A673 (cell line): ENCODE measurements at regions not wholly inside any gene's neighbourhood (a gene's known extent, or its start where the extent isn't known, plus 50 kb on each side); places are given as distances from the start of the nearest gene placed in this dataset.

ENCODE experiments used
- BruUV-seq: library from RNA; stranded (reverse); fragments of 400-500 nt; replicated peaks from 2 replicates; lab custom pipeline; 2021; lab: Mats Ljungman, UMichigan
- CTCF ChIA-PET: fragments of 300-600 bp; sonication (Branson Sonifier 250); formaldehyde crosslinking; loops from one replicate; lab custom pipeline; 2022; ENCODE audit warnings: antibody characterized with exemption; lab: Charles Lee
- POLR2A ChIA-PET: fragments of 300-600 bp; sonication (Branson Sonifier 250); formaldehyde crosslinking; loops from one replicate; lab custom pipeline; 2022; ENCODE audit warnings: antibody characterized with exemption; ENCODE audit not compliant: low non-redundant PET; lab: Charles Lee
- DNase-seq: peaks from one replicate; pipeline ENCODE4 v3.0.0-alpha.2; 2015; ENCODE audit warnings: low spot score
- H3K27ac ChIP-seq: fragments of 200-600 bp; sonication (generic); 2 replicates; pipeline ENCODE4 v1.5.1; 2016; ENCODE audit warnings: mixed run types, low read depth, mild to moderate bottlenecking, mixed read lengths, antibody characterized with exemption, low read length; ENCODE audit not compliant: poor library complexity, severe bottlenecking
- H3K27me3 ChIP-seq: fragments of 200-600 bp; sonication (generic); replicated peaks from 2 replicates; pipeline ENCODE4 v1.6.1; 2017; ENCODE audit warnings: mixed run types, low read depth, mild to moderate bottlenecking, mixed read lengths, antibody characterized with exemption, low read length; ENCODE audit not compliant: insufficient read depth, poor library complexity
- H3K36me3 ChIP-seq: fragments of 200-600 bp; sonication (generic); 2 replicates; pipeline ENCODE4 v1.6.1; 2016; ENCODE audit warnings: mixed run types, mild to moderate bottlenecking, mixed read lengths, antibody characterized with exemption, low read length; ENCODE audit not compliant: insufficient read depth, poor library complexity, severe bottlenecking
- H3K4me1 ChIP-seq: fragments of 200-600 bp; sonication (generic); 2 replicates; pipeline ENCODE4 v1.6.1; 2017; ENCODE audit warnings: mixed run types, mild to moderate bottlenecking, mixed read lengths, antibody characterized with exemption, low read length; ENCODE audit not compliant: insufficient read depth, poor library complexity, severe bottlenecking
- H3K4me3 ChIP-seq: fragments of 200-600 bp; sonication (generic); 2 replicates; pipeline ENCODE4 v1.5.1; 2016; ENCODE audit warnings: low read depth, mixed run types, mild to moderate bottlenecking, mixed read lengths, low read length; ENCODE audit not compliant: poor library complexity, severe bottlenecking
- H3K9me3 ChIP-seq: fragments of 200-600 bp; sonication (generic); 2 replicates; pipeline ENCODE4 v1.6.1; 2016; ENCODE audit warnings: mixed run types, low read depth, mild to moderate bottlenecking, mixed read lengths, antibody characterized with exemption, low read length; ENCODE audit not compliant: poor library complexity, severe bottlenecking
- EZH2 ChIP-seq: fragments of 200-600 bp; sonication (generic); IDR thresholded peaks from 2 replicates; pipeline ENCODE4 v1.6.1; 2017; ENCODE audit warnings: borderline replicate concordance, low read depth, mild to moderate bottlenecking, mixed read lengths, antibody characterized with exemption, low read length; ENCODE audit not compliant: poor library complexity, severe bottlenecking
- intact Hi-C: fragments of 100-400 bp; cut with micrococcal nuclease; formaldehyde crosslinking; loops from one replicate; pipeline ENCODE4 v1.10.0; 2022; ENCODE audit not compliant: unreplicated experiment
- TF ChIP-seq, protein P1 (sequence below): fragments of 300-800, 200-600 bp; sonication (generic); conservative IDR thresholded peaks from 2 replicates; pipeline ENCODE4 v1.5.1; 2017; ENCODE audit warnings: low read depth, mild to moderate bottlenecking, antibody characterized with exemption, low read length, moderate library complexity, mixed read lengths

DNA sequence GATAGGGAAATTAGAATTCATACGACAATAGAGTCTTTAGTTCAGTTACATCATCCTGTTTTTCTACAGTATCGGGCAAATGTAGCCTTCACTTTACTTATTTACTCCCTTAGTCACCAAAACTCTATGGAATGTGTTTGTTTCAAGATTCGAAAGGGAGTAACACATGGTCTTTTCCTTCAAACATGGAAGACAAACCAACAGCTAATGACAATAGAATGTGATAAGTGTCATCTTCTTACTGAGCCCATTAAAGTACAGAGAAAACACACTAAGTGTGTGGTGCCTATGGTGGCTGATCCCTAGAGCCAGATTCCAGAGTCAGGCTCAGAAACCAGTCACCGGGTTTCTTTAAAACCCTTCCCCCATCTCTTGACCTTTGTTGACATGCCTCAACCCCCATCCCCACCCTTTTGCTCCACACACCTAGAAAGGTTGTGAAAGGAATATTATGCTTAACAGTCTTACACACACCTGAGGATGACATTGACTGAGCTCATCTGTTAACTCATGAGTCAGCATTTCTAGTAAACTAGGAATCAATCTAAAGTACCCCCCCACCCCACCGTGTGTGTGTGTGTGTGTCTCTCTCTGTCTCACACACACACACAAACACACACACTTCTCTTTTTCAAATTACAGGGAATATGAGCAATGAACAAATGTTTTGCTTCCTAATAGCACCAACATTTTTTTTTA lies 549.6 kb upstream of the CCDC54 start:
- Histone ChIP-seq H3K27me3 (no peaks in the 10 kb centered on the region), H3K4me3 (no peak overlapping the region), H3K36me3 (no peaks in the 10 kb centered on the region), H3K27ac (peak overlapping the region; percentile 55), H3K9me3 (peaks cover 10% of the 10 kb centered on the region), H3K4me1 (peaks cover 31% of the 10 kb centered on the region)
- TF ChIP-seq, protein P1, sequence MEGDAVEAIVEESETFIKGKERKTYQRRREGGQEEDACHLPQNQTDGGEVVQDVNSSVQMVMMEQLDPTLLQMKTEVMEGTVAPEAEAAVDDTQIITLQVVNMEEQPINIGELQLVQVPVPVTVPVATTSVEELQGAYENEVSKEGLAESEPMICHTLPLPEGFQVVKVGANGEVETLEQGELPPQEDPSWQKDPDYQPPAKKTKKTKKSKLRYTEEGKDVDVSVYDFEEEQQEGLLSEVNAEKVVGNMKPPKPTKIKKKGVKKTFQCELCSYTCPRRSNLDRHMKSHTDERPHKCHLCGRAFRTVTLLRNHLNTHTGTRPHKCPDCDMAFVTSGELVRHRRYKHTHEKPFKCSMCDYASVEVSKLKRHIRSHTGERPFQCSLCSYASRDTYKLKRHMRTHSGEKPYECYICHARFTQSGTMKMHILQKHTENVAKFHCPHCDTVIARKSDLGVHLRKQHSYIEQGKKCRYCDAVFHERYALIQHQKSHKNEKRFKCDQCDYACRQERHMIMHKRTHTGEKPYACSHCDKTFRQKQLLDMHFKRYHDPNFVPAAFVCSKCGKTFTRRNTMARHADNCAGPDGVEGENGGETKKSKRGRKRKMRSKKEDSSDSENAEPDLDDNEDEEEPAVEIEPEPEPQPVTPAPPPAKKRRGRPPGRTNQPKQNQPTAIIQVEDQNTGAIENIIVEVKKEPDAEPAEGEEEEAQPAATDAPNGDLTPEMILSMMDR: no peak
- TF ChIP-seq EZH2: no peak
- intact Hi-C loops: loop anchor here (10.0 kb wide), 1 partner anchor 237 kb away; no protein-coding TSS in a partner anchor
- no TSS peak for BruUV-seq
- ChIA-PET POLR2A (interaction anchor here (0.6 to 1.1 kb wide), 2 partner anchors 110 to 374 kb away, joined by 4 to 9 read pairs; no protein-coding TSS in a partner anchor), CTCF (no interaction called here)
- DNase-seq: no peak

DNA sequence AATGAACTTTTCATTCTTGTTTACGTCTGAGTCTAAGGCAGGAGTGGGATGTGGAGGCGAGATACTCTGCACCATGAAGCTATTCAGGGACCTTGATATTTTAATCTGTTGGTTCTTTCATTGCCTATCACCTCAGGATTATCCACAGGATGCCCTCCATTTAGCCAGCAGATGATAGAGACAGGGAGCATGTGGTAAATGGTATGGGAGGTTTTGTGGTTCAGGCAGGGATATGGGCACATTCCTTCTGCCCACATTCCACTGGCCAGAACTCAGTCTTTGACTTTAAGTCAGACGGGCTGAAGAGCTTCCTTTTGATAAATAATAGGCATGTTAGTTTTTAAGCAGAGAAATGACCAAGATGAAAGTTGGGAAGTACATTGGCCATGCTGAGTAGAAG lies 548.0 kb upstream of the CCDC54 start:
- Histone ChIP-seq H3K27me3 (no peaks in the 10 kb centered on the region), H3K9me3 (peaks cover 19% of the 10 kb centered on the region), H3K4me1 (peaks cover 31% of the 10 kb centered on the region), H3K36me3 (no peaks in the 10 kb centered on the region), H3K4me3 (no peak overlapping the region), H3K27ac (no peak overlapping the region)
- CTCF ChIA-PET: no interaction called here
- BruUV-seq: no TSS peak
- DNase-seq: no peak
- intact Hi-C loops: loop anchor here (10.0 kb wide), 1 partner anchor 236 kb away; no protein-coding TSS in a partner anchor
- no peak for TF ChIP-seq EZH2
- TF ChIP-seq, protein P1: no peak
- POLR2A ChIA-PET: no interaction called here

DNA sequence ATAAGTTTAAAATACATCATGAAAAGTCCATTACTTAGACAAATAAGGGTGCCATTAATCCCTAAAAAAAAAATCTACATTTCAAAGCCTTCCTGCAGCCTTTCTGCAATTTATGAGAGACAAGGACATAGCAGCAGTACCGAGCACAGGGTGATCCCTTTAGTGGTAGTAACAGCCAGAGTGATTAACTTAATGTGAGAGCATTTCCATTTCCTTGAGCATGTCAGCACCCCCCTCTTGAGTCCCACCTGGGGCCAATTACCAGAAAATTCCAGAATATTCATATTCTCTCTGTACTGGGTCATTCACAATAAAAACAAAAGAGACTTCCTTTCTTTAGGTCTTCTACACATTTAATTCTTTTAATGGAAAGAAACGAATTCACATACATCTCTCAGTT lies 546.9 kb upstream of the CCDC54 start:
- Histone ChIP-seq H3K4me3 (no peak overlapping the region), H3K36me3 (no peaks in the 10 kb centered on the region), H3K9me3 (peaks cover 19% of the 10 kb centered on the region), H3K4me1 (peaks cover 28% of the 10 kb centered on the region), H3K27me3 (no peaks in the 10 kb centered on the region), H3K27ac (no peak overlapping the region)
- no peak for TF ChIP-seq EZH2
- TF ChIP-seq, protein P1: no peak
- CTCF ChIA-PET: no interaction called here
- no peak for DNase-seq
- POLR2A ChIA-PET: no interaction called here
- BruUV-seq: no TSS peak
- intact Hi-C loops: no loop called here
